Thyroid gland (tissue), 4 donors: ENCODE measurements at regions not wholly inside any gene's neighbourhood (a gene's known extent, or its start where the extent isn't known, plus 50 kb on each side); places are given as distances from the start of the nearest gene placed in this dataset.

ENCODE experiments used
- CTCF ChIP-seq, 6 experiments: fragments of 200-600 bp in 3 of 6; fragments of 450-650 bp in 3 of 6; sonication (generic) in 3 of 6; IDR thresholded peaks; one replicate each; pipeline ENCODE4 v1.5.1; 2016 to 2019; ENCODE audit warnings: antibody characterized with exemption in 6 of 6, mild to moderate bottlenecking in 2 of 6, inconsistent platforms in 1 of 6, moderate library complexity in 1 of 6
- POLR2A ChIP-seq, 2 donors: fragments of 450-650 bp; IDR thresholded peaks; one replicate each; pipeline ENCODE4 v1.6.1; 2017; ENCODE audit warnings: antibody characterized with exemption in 2 of 2, mild to moderate bottlenecking in 2 of 2, moderate library complexity in 1 of 2

- TF ChIP-seq CTCF (IDR thresholded peaks at IDR 0.05) (no peak), POLR2A (IDR thresholded peaks at IDR 0.05) (no peak)
Observed at GRCh38 chr9:87088621-87089365, 141.5 kb upstream of the GAS1 start.
